ENCODE measurements at regions not wholly inside any gene's neighbourhood (a gene's known extent, or its start where the extent isn't known, plus 50 kb on each side); places are given as distances from the start of the nearest gene placed in this dataset.
A peak's percentile ranks its signal among the peaks of the same experiment; 100 is the strongest.

GRCh38 chr7:112395411-112395810, 54.8 kb upstream of the IFRD1 start:
- no peak for DNase-seq

GRCh38 chr7:112395893-112396292, 54.4 kb upstream of the IFRD1 start:
- no peak for DNase-seq

DNA sequence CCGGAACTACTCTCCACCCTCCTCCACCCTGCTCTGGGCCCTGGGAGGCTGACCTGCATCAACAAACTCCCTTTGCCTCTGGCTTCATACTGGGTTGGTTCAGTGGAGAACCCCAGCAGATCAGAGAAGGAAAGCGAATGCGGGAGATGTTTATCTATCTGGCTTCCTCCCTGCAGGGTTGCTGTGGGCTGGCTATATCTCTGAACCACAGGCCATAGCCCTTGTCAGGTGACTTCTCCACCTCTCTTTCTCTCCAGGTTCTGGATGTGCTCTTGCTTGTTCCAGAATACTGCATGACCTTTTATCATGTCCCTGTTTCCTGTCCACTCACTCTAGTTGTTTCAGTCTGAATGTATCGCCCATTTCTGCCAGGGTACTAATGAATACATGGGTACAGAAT, 51.7 kb upstream of the IFRD1 start:
- peak in 1 of 2 donors; percentile 50 for DNase-seq

DNA sequence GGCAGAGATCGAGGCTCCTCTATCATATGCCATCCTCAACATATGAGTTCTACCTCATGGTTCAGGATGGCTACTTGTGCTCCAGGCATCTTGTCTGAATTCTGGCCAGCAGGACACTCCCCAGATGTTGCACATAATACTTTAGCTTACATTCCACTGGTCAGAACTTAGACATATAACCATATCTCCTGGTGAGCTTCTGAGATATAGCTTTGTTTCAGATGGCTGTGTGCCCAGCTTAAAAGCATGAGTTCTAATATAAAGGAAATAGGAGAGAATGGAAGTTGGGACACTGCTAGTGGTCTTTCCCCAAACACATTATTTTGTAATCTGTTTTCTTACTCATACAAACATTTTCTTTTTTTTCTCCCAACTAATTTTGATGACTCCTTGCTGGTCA, 50.8 kb upstream of the IFRD1 start:
- no peak for DNase-seq

DNA sequence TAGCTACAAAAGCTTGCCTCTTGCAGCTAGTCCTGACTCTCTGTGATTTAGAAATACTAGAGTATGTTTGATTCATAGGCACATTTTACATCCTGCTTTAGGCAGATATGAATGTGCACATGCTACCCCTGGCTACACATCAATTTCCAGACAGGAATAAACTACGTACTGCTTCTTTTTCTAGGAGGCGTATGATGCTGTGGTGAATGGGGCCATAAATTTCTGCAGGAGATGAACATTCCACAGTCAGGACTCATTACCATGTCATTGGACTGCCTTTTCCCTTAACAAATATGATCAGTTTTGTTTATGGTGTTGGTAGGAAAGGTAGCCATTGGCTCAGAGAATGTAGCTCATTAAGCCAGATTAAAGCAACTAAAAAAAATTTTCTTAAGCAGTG, 50.1 kb upstream of the IFRD1 start:
- no peak for DNase-seq

All from CD4-positive, alpha-beta T cell treated with Interferon alpha-2 for 1 hour (primary cell).